ENCODE measurements at regions not wholly inside any gene's neighbourhood (a gene's known extent, or its start where the extent isn't known, plus 50 kb on each side); places are given as distances from the start of the nearest gene placed in this dataset.

- TF ChIP-seq CTCF (IDR thresholded peaks at IDR 0.05; ENCODE audit: poor library complexity): no peak
- TF ChIP-seq EZH2phosphoT487 (IDR thresholded peaks at IDR 0.05; ENCODE audit: low read depth, severe bottlenecking, unreplicated experiment): no peak
Measured at GRCh38 chr2:62631160-62632085, 74.1 kb upstream of the EHBP1 start.

All from hepatocyte (in vitro differentiated cells).